ENCODE measurements at regions not wholly inside any gene's neighbourhood (a gene's known extent, or its start where the extent isn't known, plus 50 kb on each side); places are given as distances from the start of the nearest gene placed in this dataset.
"Not testable (repeated sequence)": the region's sequence is repeated elsewhere in the genome, so short reads cannot be mapped to it uniquely, and the experiment has no call there.

DNA sequence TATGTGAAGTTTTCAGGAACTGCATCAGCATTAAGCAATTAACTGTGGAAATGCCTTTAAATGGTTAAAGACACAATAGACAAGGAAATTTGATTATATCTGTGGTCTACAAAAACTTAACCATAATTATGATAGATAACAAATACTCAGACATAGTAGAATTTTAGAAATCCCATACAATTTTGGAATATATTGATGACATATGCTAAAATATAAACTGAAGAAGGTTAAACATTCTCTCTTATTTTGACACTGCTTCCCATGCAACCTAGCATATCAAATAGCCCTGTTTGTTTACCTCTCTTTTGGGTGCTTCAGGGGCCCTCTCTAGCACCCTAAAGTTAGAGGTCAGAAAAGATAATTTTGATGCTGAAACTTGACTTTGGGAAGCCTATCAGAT lies 1274.8 kb upstream of the SLC39A10 start:
- intact Hi-C loops (cut with DNase I; ENCODE audit: low total_unique reads) = no loop called here
- H3K4me3 ChIP-seq = no peak overlapping the region
- peaks cover 0 to 50% (median 23%) of the 10 kb centered on the region in 8 donors for H3K9me3 ChIP-seq
- H3K36me3 ChIP-seq = no peaks in the 10 kb centered on the region
- no peaks in the 10 kb centered on the region for H3K4me1 ChIP-seq
- no peak for DNase-seq
- H3K27me3 ChIP-seq (replicated peaks in 1 of 7) = no peaks in the 10 kb centered on the region
- no peak overlapping the region for H3K27ac ChIP-seq
- TF ChIP-seq, protein P1, sequence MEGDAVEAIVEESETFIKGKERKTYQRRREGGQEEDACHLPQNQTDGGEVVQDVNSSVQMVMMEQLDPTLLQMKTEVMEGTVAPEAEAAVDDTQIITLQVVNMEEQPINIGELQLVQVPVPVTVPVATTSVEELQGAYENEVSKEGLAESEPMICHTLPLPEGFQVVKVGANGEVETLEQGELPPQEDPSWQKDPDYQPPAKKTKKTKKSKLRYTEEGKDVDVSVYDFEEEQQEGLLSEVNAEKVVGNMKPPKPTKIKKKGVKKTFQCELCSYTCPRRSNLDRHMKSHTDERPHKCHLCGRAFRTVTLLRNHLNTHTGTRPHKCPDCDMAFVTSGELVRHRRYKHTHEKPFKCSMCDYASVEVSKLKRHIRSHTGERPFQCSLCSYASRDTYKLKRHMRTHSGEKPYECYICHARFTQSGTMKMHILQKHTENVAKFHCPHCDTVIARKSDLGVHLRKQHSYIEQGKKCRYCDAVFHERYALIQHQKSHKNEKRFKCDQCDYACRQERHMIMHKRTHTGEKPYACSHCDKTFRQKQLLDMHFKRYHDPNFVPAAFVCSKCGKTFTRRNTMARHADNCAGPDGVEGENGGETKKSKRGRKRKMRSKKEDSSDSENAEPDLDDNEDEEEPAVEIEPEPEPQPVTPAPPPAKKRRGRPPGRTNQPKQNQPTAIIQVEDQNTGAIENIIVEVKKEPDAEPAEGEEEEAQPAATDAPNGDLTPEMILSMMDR (IDR thresholded peaks at IDR 0.05 in 8 of 11, conservative IDR thresholded peaks at IDR 0.05 in 3 of 11) = no peak
- TF ChIP-seq POLR2AphosphoS5 (IDR thresholded peaks at IDR 0.05) = no peak
- no peak for TF ChIP-seq POLR2A (IDR thresholded peaks at IDR 0.05)

DNA sequence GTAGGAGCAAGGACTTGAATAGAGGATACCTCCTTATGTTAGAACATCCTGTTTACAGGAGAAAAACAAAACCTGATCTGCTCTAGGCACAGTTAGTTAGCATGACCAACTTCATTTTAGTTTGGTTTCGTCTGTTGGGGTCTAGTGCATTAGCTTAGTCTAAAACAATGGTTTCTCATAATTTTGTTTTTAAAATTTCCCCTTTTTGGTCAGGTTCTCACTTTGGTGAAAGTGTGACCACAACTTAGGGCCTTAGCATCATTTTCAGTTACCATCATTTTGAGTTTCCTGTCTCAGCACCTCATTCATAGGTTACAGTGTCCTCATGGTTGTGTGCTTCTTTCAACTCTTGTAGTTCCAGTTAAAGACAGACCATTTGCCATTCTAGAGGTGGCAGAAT lies 1277.0 kb upstream of the SLC39A10 start:
- Histone ChIP-seq H3K4me1 (no peaks in the 10 kb centered on the region), H3K27me3 (replicated peaks in 1 of 7) (no peaks in the 10 kb centered on the region), H3K4me3 (no peak overlapping the region), H3K9me3 (peaks cover 0 to 35% (median 23%) of the 10 kb centered on the region in 8 donors), H3K36me3 (no peaks in the 10 kb centered on the region), H3K27ac (no peak overlapping the region)
- intact Hi-C loops (cut with DNase I; ENCODE audit: low total_unique reads) = no loop called here
- WGBS, 5 donors = 61 to 73% (median 68%) methylated on average over 1 of the region's 1 CpG
- TF ChIP-seq POLR2AphosphoS5 (IDR thresholded peaks at IDR 0.05) (no peak), POLR2A (IDR thresholded peaks at IDR 0.05) (no peak)
- TF ChIP-seq, protein P1 (IDR thresholded peaks at IDR 0.05 in 8 of 11, conservative IDR thresholded peaks at IDR 0.05 in 3 of 11) = no peak
- no peak for DNase-seq

GRCh38 chr2:194367390-194367789 lies 1289.6 kb upstream of the SLC39A10 start:
- H3K4me1 ChIP-seq; intact Hi-C loops (cut with DNase I; ENCODE audit: low total_unique reads); H3K27me3 ChIP-seq (replicated peaks in 1 of 7); H3K4me3 ChIP-seq; H3K27ac ChIP-seq; H3K36me3 ChIP-seq: not testable (repeated sequence)
- peaks cover 0 to 12% (median 6%) of the 10 kb centered on the region in 8 donors for H3K9me3 ChIP-seq
- 57 to 83% (median 68%) methylated on average over 3 of the region's 3 CpGs for WGBS, 5 donors
- DNase-seq = peak; percentile 41

DNA sequence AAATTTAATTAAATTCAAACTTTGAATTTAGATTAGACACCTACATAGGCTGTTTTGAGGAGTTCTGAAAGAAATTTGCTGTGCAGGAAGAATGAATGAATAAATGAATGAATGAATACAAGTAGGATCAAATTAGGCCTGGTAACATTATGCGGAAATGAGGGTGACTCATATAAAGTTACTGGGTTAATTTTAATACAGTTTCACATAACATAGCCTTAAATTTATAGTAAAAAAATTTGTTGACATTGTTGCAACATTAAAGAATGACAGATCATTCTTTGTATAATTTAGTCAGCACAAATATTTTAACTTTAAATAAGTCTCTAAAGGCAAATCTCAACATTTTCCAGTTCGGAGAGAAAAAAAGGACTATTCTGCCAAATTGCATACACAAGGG lies 1293.1 kb upstream of the SLC39A10 start:
- no peaks in the 10 kb centered on the region for H3K27me3 ChIP-seq (replicated peaks in 1 of 7)
- no peak for DNase-seq
- 85 to 90% (median 88%) methylated on average over 2 of the region's 2 CpGs for WGBS, 5 donors
- TF ChIP-seq, protein P1 (IDR thresholded peaks at IDR 0.05 in 8 of 11, conservative IDR thresholded peaks at IDR 0.05 in 3 of 11) = no peak
- TF ChIP-seq POLR2AphosphoS5 (IDR thresholded peaks at IDR 0.05) = no peak
- TF ChIP-seq POLR2A (IDR thresholded peaks at IDR 0.05) = no peak
- H3K4me1 ChIP-seq = no peaks in the 10 kb centered on the region
- H3K9me3 ChIP-seq = peaks cover 0 to 12% (median 7%) of the 10 kb centered on the region in 8 donors
- H3K27ac ChIP-seq = no peak overlapping the region
- no peak overlapping the region for H3K4me3 ChIP-seq
- intact Hi-C loops (cut with DNase I; ENCODE audit: low total_unique reads) = no loop called here
- no peaks in the 10 kb centered on the region for H3K36me3 ChIP-seq

DNA sequence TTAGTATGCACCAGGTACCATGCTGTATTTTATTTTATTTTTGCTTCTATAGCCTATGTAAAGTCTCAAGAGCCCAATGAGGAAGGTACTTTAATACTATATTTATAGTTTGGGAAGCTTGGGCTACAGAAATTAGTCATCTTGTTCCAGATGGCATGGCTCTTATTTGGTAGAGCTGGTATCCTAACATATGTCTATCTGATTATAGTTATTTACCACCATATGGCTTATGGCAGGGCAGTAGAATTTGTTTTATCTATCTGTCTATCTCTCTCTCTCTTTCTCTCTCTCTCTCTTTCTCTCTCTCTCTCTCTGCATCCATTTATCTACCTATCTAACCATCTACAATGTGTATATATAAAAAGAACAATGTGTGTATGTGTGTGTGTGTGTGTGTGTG lies 1293.7 kb upstream of the SLC39A10 start:
- H3K27ac ChIP-seq = no peak overlapping the region
- H3K4me3 ChIP-seq = no peak overlapping the region
- H3K9me3 ChIP-seq = peaks cover 0 to 12% (median 7%) of the 10 kb centered on the region in 8 donors
- H3K4me1 ChIP-seq = no peaks in the 10 kb centered on the region
- no peaks in the 10 kb centered on the region for H3K36me3 ChIP-seq
- intact Hi-C loops (cut with DNase I; ENCODE audit: low total_unique reads) = no loop called here
- DNase-seq = no peak
- H3K27me3 ChIP-seq (replicated peaks in 1 of 7) = no peaks in the 10 kb centered on the region
- TF ChIP-seq POLR2AphosphoS5 (IDR thresholded peaks at IDR 0.05) (no peak), POLR2A (IDR thresholded peaks at IDR 0.05) (no peak)
- TF ChIP-seq, protein P1 (IDR thresholded peaks at IDR 0.05 in 8 of 11, conservative IDR thresholded peaks at IDR 0.05 in 3 of 11) = no peak

Measured in spleen (tissue), 11 donors.